GM18505 (cell line): ENCODE measurements at regions not wholly inside any gene's neighbourhood (a gene's known extent, or its start where the extent isn't known, plus 50 kb on each side); places are given as distances from the start of the nearest gene placed in this dataset.

Source experiments
- ATAC-seq: cut with Tn5 transposase; IDR thresholded peaks from one replicate; pipeline ENCODE4 v1.9.1; 2021; ENCODE audit not compliant: unreplicated experiment
- POLR2A ChIP-seq: IDR thresholded peaks from 4 replicates; pipeline ENCODE4 v1.6.1; 2011; ENCODE audit warnings: borderline replicate concordance; ENCODE audit not compliant: insufficient read depth, insufficient read length; ENCODE audit errors: extremely low read depth

DNA sequence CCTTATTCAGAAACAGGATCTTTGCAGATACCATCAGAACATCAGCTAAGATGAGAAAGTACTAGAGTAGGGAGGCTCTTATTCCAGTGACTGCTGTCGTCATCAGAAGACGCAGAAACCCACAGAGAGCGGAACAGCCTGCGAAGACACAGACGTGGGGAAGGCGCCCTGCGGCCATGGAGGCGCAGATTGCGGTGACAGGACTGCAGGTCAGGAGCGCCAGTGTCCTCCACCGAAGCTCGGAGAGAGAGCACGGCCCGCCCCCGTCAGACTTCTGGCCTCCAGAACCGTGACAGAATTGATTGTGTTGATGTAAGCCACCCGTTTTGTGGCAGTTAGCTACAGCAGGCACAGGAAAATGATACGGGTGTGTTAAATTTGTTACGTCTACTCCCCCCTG is 275.5 kb downstream of the EFNB2 start:
- TF ChIP-seq POLR2A, result no peak
- no peak for ATAC-seq

DNA sequence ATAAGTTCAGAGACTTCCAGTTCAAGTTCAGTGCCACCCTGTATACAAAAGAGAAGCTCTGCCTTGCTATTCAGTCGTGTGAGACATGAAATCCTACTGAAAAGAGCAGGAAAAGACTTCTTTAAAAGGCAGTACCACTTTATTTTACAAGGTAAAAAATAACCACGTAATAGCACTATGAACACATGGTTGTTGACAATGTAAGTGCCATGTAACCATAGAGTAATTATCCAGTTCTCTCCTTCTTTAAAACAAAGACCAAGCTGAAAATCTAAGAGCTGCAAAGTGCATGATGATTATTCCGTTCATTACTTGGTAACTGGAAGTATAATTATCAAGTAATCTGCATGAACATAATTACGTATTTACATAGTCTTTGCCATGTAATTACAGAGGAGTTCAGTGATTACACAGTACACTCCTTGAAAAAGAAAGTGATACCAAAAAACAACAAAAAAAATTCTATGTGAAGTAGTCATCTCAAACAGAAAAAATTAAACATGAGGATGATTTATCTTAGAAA is 288.7 kb downstream of the EFNB2 start:
- ATAC-seq, result no peak
- TF ChIP-seq POLR2A, result no peak

DNA sequence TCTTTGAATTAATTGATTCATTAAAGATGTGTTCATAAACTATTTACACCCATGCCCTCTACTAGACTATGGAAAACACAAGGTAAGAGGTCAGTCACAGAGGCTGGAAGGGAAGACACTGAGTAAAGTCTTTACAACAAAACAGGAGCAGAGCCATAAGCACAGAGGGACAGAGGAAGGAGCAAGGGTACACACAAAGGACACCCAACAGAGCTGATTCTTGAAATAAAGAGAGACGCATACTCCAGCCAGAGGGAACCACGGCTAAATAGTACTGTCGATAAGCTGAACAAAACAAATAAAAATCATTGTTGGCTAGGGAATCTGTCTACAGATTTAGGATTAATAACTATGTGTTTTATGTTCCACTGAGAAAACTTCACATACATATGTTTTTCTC is 289.2 kb downstream of the EFNB2 start:
- no peak for TF ChIP-seq POLR2A
- ATAC-seq, result no peak

DNA sequence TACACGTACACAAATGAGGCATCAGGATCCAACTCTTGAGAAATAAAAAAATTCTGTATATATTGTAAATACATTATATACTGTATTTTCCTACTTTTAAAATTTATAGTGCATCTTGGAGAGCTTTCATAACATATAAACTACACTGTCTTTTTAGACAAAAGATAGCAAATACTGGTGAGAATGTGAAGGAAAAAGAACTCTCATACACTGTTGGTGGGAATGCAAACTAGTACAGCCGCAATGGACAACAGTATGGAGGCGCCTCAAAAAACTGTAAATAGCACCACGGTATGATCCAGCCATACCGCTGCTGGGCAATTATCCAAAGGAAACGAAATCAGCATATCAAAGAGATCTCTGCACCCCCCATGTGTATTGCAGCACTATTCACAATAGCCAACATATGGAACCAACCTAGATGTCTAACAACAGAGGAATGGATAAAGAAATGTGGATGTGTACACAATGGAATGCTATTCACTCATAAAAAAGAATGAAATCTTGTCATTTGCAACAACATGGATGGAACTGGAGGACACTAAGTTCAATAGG is 292.4 kb downstream of the EFNB2 start:
- no peak for ATAC-seq
- no peak for TF ChIP-seq POLR2A

DNA sequence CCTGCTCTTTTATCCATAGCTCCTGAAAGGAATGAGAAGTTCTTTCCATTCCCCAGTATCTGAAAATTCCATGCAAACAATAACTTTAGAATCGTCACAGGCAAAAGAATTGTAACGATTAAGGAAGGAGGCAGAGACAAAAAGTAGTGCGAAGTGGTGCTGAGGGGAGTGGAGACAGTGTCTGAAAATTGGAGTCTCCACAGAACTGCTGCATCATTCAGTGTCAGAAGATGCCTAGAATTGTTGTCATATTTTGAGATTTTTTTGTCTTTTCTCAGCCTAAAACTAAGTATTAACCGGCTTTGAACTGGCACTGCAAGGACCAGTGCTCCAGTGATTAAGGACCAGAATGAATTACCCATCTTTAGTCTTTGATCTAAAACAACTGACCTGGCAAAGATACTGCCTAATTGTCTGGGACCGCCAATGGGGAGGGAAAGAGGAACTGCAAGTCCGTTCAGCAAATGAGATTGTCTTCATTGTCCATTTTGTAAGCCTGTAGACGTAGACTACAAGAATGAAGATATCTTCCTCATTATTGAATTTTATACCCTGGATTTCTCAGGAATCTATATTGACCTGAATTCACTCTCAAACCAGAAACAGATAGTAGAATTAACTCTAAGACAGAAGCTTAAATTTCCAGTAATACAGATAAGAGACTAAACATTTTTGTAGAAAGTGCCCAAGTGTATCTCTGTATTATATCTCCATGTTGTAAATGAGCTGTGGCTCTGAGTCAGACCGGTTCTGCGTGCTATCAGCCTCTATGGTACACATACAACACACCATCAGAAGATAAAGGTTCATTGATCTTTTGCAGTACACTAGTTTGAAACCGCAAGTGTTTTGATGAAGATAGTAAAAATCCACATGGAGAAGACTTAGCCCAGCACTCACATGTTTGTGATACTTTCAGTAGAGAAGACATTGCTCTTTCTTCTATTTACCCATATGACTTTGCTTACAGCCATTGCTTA is 293.2 kb downstream of the EFNB2 start:
- no peak for ATAC-seq
- no peak for TF ChIP-seq POLR2A

DNA sequence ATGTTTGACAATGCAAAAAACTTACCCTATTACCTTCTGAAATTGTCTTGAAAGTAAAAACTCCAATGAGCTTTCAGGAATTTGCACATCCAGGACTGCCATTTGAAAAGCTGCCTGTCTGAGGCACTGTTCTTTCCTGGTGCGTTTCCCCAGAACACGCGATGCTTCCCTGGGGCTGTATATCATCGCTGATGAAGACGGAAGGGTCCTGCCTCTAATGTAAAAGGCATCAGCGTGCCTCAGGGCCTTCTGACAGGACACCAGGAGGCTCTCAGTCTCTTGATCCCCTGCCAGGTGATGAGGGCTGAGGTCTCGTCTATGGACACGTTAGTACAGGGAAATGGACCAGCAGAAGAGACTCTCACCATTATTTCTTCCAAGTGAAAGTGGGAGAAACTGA is 296.8 kb downstream of the EFNB2 start:
- TF ChIP-seq POLR2A, result no peak
- no peak for ATAC-seq

DNA sequence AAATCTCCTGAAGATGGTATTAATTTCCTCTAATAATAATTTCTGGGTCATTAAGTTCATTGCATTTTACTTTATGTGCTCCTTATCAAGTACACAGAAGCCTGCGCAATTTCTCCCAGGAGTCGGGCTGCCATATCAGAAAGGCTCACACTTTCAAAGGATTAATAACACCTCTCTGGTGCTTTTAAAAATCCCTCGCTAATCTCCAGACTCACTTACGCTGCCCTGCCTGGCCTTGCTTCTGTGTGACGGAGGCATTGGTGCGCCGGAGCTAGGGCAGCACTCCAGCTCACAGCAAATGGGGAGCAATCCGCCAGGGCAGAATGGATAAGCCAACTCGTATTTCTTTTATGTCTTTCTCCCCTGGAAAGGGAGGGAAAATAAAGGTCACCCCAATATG is 300.8 kb downstream of the EFNB2 start:
- TF ChIP-seq POLR2A, result no peak
- no peak for ATAC-seq

DNA sequence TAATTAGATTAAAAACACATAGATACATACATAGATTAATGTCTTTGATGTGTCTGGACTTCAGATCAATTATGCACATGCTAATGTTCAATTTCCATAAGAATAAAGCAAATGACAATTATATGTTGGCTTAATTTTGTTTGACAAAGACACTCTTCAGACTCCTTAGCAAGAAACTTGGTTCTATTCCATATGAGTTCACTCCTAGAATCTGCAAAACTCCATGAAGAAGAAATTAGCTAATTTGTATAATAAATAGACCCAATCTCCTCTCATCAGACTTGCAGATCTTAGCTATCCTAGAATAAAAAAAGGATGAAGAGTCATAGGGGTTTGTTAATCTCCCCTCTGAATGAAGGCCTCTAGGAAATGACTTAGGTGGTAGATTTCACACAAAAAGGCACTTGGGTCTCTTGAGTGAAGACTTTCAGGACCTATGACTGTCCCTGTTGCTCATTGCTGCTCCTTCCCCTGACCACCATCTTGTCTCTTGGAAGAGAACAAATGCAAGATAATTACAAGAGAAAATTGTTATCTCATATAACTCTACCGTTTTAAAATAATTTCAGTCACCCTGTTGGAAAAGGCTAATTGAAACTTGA is 302.2 kb downstream of the EFNB2 start:
- ATAC-seq, result no peak
- TF ChIP-seq POLR2A, result no peak

DNA sequence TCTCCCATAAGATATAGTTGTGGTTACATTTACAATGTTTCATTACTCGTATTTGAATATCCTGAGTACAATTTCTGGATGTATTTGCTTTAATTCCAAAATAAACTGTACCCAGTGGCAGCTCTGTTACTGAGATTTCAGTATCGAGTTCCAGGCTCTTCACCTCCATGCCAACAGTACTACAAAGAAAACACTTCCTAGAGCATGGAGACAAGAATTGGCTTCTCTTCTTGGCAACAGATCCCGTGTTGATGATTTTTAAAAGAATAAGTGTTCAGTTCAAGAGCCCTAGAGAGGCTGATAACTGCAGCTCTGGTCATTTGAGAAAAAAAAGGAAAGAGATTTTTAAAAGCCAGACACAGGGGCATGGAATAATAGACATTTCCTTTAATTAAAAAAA is 302.8 kb downstream of the EFNB2 start:
- ATAC-seq, result no peak
- no peak for TF ChIP-seq POLR2A

DNA sequence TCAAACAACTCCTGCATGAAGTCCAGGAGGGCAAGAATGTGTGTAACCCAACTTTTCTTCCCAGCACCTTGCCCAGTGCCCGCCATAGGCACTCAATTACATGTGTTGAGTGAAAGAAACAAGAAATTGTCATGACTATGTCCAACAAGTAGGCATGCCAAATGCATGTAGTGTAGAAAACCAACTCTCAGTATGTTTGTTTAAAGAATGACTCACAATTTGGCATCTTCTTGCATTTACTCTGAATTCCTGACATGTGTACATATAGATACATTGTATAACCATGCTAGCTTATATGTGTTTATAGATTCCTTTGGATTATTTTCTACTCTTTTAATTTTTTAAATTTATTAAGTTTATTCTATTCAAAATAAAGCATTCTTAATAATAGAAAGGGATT is 305.0 kb downstream of the EFNB2 start:
- ATAC-seq, result no peak
- no peak for TF ChIP-seq POLR2A

DNA sequence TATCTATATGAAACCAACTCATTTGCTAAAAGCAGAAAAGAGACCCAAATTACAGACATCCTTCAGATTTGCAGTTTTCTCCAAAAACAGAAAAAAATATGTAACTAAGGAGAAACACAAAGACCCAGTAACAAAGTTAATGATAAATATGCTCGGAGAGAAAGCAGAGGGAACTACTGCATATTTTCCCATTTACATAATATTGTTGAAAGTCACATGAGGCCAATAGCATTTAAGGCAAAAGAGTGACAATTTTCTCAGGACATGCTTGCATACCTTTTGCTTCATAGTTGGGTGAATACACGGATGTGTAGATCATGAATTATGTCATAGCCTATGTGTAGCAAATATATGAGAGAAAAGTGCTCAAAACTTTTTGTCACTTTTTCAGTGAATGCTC is 310.3 kb downstream of the EFNB2 start:
- no peak for ATAC-seq
- no peak for TF ChIP-seq POLR2A

DNA sequence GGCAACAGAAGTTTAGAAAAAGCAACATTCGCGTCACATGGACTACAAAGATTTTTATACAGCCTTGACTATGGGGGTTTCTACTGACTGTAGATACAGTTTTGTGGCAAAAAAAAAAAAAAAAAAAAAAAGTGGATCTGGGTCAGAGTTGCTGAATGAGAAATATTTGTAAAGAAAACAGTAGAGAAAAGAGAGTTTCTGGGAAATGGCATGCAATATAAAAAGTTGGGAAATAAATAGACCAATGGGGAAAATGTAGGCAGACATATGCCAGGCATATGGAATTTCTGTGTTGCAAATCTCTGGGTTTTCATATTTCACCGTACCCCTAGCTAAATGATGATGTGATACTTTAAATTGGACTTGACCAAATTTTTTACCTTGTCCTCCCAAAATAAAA is 315.3 kb downstream of the EFNB2 start:
- TF ChIP-seq POLR2A, result no peak
- no peak for ATAC-seq

DNA sequence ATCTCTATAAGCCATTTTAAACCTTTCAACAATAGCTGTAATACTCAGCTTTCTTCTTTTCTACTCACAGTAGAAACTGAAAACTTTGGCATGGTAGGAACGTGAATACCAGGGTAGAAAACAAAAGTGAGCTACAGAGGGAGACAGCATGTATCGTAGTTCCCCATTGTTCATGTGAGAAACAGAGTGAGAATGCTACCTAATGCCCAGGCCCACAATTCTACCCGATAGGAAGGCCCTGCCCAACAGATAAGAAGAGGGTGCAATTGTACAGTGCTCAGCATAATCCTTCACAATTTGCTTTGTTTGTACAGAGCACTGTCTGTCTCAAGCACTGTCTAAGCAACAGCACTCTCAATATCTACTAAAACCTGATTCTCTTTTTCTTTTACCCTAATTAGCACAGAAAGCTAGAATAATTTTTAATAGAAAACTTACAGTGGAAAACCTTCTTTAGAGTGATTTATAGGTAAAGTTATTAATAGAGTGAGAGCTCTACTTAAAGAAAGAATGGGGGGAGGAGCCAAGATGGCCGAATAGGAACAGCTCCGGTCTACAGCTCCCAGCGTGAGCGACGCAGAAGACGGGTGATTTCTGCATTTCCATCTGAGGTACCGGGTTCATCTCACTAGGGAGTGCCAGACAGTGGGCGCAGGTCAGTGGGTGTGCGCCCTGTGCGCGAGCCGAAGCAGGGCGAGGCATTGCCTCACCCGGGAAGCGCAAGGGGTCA is 322.3 kb downstream of the EFNB2 start:
- ATAC-seq, result no peak

More for the DNA sequence above, 322.3 kb downstream of the EFNB2 start:
- no peak for TF ChIP-seq POLR2A
